SU-DHL-6 (cell line): ENCODE measurements at regions not wholly inside any gene's neighbourhood (a gene's known extent, or its start where the extent isn't known, plus 50 kb on each side); places are given as distances from the start of the nearest gene placed in this dataset.

Source experiments
- CTCF ChIP-seq: fragments of 200-600 bp; sonication (generic); IDR thresholded peaks from one replicate; pipeline ENCODE4 v1.5.1; 2017; ENCODE audit warnings: antibody characterized with exemption, mild to moderate bottlenecking, low read length, moderate library complexity; ENCODE audit not compliant: insufficient read depth, poor library complexity, severe bottlenecking
- EZH2phosphoT487 ChIP-seq: fragments of 200-600 bp; sonication (generic), shearing (Covaris generic); conservative IDR thresholded peaks from 2 replicates; pipeline ENCODE4 v1.6.1; 2018; ENCODE audit warnings: mild to moderate bottlenecking, antibody characterized with exemption, low read length, moderate library complexity, mixed read lengths

GRCh38 chr7:108697254-108697653 is 127.6 kb downstream of the DNAJB9 start:
- TF ChIP-seq CTCF (no peak), EZH2phosphoT487 (no peak)
